ENCODE measurements at regions not wholly inside any gene's neighbourhood (a gene's known extent, or its start where the extent isn't known, plus 50 kb on each side); places are given as distances from the start of the nearest gene placed in this dataset.

GRCh38 chr5:73228052-73228451, 55.1 kb downstream of the TMEM174 start:
- Mint-ChIP-seq H3K27me3 (peaks cover 20% of the 10 kb centered on the region), H3K9me3 (no peaks in the 10 kb centered on the region), H3K4me1 (peaks cover 8% of the 10 kb centered on the region), H3K4me3 (no peak overlapping the region), H3K27ac (no peak overlapping the region), H3K36me3 (no peaks in the 10 kb centered on the region)
- DNase-seq (ENCODE audit: low spot score in 2 of 2), result no peak
- no peak for ATAC-seq (ENCODE audit: low read depth)

Data from memory B cell (primary cell).